ENCODE measurements at regions not wholly inside any gene's neighbourhood (a gene's known extent, or its start where the extent isn't known, plus 50 kb on each side); places are given as distances from the start of the nearest gene placed in this dataset.

DNA sequence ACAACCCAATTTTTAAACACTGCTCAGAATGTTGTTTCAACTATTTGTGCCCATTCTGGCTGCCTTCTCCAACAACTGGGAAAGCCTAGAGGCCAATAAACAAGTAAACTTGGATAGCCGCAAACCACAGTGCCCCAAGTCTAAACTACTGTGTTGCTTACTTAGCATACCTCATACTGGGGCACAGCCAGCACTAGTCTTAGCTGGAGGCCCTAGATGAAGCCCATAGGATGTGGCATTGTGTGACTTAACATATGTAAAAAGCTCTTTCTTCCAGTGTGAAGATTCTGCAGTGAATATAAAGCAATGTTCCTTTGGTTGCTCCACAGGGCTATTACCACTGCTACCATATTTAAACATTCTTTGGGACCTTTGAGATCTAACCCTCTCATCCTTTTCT, 564.3 kb upstream of the NRSN1 start:
- no TSS peak for BruUV-seq (replicated peaks)
- Histone ChIP-seq H3K27ac (ENCODE audit: extremely low read length, insufficient read depth, low read length) (no peak overlapping the region), H2AFZ (ENCODE audit: low read length) (no peak overlapping the region), H3K9ac (ENCODE audit: insufficient read depth, low read depth, low read length) (no peak overlapping the region), H3K9me3 (ENCODE audit: low read length) (peaks cover 68% of the 10 kb centered on the region), H3K27me3 (ENCODE audit: control insufficient read depth in 1 of 2, insufficient read depth in 2 of 2, low read length in 2 of 2) (no peaks in the 10 kb centered on the region), H3K4me3 (replicated peaks in 1 of 3; ENCODE audit: insufficient read depth in 1 of 3, low read depth in 2 of 3, low read length in 3 of 3) (no peak overlapping the region), H4K20me1 (ENCODE audit: insufficient read depth, low read length) (no peaks in the 10 kb centered on the region), H3K4me1 (ENCODE audit: insufficient read depth, low read length) (peaks cover 11% of the 10 kb centered on the region), H3K36me3 (replicated peaks in 1 of 2; ENCODE audit: control insufficient read depth in 1 of 2, insufficient read depth in 2 of 2, low read length in 2 of 2) (no peaks in the 10 kb centered on the region), H3K4me2 (ENCODE audit: low read depth, low read length) (no peak overlapping the region), H3K79me2 (ENCODE audit: insufficient read depth, low read length) (no peaks in the 10 kb centered on the region)
- in situ Hi-C loops (cut with HindIII; ENCODE audit: extremely low pct_ligation_motif_present, low pct_unique_long_range_greater_than_20kb) (no loop called here), intact Hi-C loops (cut with micrococcal nuclease; ENCODE audit: unreplicated experiment) (no loop called here)
- no peak for ATAC-seq
- 100% methylated on average over 1 of the region's 1 CpG for WGBS (ENCODE audit: low lambda C conversion rate)
- TF ChIP-seq ZC3H4 (CRISPR knock-in tag; IDR thresholded peaks at IDR 0.05; ENCODE audit: borderline replicate concordance) (no peak), KDM2A (CRISPR knock-in tag; IDR thresholded peaks at IDR 0.05; ENCODE audit: borderline replicate concordance, low read depth) (no peak), NFE2 (CRISPR knock-in tag; IDR thresholded peaks at IDR 0.05) (no peak)
- TF ChIP-seq, protein P1, sequence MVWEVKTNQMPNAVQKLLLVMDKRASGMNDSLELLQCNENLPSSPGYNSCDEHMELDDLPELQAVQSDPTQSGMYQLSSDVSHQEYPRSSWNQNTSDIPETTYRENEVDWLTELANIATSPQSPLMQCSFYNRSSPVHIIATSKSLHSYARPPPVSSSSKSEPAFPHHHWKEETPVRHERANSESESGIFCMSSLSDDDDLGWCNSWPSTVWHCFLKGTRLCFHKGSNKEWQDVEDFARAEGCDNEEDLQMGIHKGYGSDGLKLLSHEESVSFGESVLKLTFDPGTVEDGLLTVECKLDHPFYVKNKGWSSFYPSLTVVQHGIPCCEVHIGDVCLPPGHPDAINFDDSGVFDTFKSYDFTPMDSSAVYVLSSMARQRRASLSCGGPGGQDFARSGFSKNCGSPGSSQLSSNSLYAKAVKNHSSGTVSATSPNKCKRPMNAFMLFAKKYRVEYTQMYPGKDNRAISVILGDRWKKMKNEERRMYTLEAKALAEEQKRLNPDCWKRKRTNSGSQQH (CRISPR knock-in tag; IDR thresholded peaks at IDR 0.05; ENCODE audit: low read depth), result no peak
- CTCF ChIA-PET (ENCODE audit: low intra/inter-chr PET ratio, low total read pairs), result no interaction called here
- POLR2A ChIA-PET, result no interaction called here
- no peak for FAIRE-seq
- DNase-seq (ENCODE audit: low spot score), result no peak

DNA sequence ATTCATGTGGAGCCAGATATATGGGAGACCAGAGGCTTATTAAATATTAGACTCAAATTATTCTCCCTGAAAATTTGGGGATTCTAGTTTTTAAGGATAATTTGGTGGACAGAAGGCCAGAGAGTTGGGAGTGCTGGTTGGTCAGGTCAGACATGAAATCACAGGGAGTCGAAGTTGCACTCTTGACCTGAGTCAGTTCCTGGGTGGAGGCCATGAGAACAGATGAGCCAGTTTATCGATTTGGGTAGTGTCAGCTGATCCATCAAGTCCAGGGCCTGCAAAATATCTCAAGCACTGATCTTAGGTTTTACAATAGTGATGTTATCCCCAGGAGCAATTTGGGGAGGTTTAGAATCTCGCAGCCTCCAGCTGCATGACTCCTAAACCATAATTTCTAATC, 563.5 kb upstream of the NRSN1 start:
- Histone ChIP-seq H3K4me2 (ENCODE audit: low read depth, low read length) (no peak overlapping the region), H3K79me2 (ENCODE audit: insufficient read depth, low read length) (no peaks in the 10 kb centered on the region), H3K27me3 (ENCODE audit: control insufficient read depth in 1 of 2, insufficient read depth in 2 of 2, low read length in 2 of 2) (no peaks in the 10 kb centered on the region), H3K9me3 (ENCODE audit: low read length) (peaks cover 72% of the 10 kb centered on the region), H3K27ac (ENCODE audit: extremely low read length, insufficient read depth, low read length) (no peak overlapping the region), H3K4me3 (replicated peaks in 1 of 3; ENCODE audit: insufficient read depth in 1 of 3, low read depth in 2 of 3, low read length in 3 of 3) (no peak overlapping the region), H3K36me3 (replicated peaks in 1 of 2; ENCODE audit: control insufficient read depth in 1 of 2, insufficient read depth in 2 of 2, low read length in 2 of 2) (no peaks in the 10 kb centered on the region), H2AFZ (ENCODE audit: low read length) (no peak overlapping the region), H3K9ac (ENCODE audit: insufficient read depth, low read depth, low read length) (no peak overlapping the region), H4K20me1 (ENCODE audit: insufficient read depth, low read length) (no peaks in the 10 kb centered on the region), H3K4me1 (ENCODE audit: insufficient read depth, low read length) (peaks cover 11% of the 10 kb centered on the region)
- CTCF ChIA-PET (ENCODE audit: low intra/inter-chr PET ratio, low total read pairs), result no interaction called here
- DNase-seq (ENCODE audit: low spot score), result no peak
- FAIRE-seq, result no peak
- intact Hi-C loops (cut with micrococcal nuclease; ENCODE audit: unreplicated experiment), result no loop called here
- in situ Hi-C loops (cut with HindIII; ENCODE audit: extremely low pct_ligation_motif_present, low pct_unique_long_range_greater_than_20kb), result no loop called here
- WGBS (ENCODE audit: low lambda C conversion rate), result 7% methylated on average over 3 of the region's 3 CpGs
- POLR2A ChIA-PET, result no interaction called here
- ATAC-seq, result no peak
- BruUV-seq (replicated peaks), result no TSS peak
- TF ChIP-seq CENPX (CRISPR knock-in tag; IDR thresholded peaks at IDR 0.05) (no peak), ZNF468 (CRISPR knock-in tag; IDR thresholded peaks at IDR 0.05) (no peak), ZNF775 (CRISPR knock-in tag; IDR thresholded peaks at IDR 0.05; ENCODE audit: borderline replicate concordance) (no peak), CEBPB (IDR thresholded peaks at IDR 0.05; ENCODE audit: borderline replicate concordance, low read depth, low read length) (no peak)
- TF ChIP-seq, protein P2, sequence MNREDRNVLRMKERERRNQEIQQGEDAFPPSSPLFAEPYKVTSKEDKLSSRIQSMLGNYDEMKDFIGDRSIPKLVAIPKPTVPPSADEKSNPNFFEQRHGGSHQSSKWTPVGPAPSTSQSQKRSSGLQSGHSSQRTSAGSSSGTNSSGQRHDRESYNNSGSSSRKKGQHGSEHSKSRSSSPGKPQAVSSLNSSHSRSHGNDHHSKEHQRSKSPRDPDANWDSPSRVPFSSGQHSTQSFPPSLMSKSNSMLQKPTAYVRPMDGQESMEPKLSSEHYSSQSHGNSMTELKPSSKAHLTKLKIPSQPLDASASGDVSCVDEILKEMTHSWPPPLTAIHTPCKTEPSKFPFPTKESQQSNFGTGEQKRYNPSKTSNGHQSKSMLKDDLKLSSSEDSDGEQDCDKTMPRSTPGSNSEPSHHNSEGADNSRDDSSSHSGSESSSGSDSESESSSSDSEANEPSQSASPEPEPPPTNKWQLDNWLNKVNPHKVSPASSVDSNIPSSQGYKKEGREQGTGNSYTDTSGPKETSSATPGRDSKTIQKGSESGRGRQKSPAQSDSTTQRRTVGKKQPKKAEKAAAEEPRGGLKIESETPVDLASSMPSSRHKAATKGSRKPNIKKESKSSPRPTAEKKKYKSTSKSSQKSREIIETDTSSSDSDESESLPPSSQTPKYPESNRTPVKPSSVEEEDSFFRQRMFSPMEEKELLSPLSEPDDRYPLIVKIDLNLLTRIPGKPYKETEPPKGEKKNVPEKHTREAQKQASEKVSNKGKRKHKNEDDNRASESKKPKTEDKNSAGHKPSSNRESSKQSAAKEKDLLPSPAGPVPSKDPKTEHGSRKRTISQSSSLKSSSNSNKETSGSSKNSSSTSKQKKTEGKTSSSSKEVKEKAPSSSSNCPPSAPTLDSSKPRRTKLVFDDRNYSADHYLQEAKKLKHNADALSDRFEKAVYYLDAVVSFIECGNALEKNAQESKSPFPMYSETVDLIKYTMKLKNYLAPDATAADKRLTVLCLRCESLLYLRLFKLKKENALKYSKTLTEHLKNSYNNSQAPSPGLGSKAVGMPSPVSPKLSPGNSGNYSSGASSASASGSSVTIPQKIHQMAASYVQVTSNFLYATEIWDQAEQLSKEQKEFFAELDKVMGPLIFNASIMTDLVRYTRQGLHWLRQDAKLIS (CRISPR knock-in tag; IDR thresholded peaks at IDR 0.05), result no peak
- TF ChIP-seq, protein P3, sequence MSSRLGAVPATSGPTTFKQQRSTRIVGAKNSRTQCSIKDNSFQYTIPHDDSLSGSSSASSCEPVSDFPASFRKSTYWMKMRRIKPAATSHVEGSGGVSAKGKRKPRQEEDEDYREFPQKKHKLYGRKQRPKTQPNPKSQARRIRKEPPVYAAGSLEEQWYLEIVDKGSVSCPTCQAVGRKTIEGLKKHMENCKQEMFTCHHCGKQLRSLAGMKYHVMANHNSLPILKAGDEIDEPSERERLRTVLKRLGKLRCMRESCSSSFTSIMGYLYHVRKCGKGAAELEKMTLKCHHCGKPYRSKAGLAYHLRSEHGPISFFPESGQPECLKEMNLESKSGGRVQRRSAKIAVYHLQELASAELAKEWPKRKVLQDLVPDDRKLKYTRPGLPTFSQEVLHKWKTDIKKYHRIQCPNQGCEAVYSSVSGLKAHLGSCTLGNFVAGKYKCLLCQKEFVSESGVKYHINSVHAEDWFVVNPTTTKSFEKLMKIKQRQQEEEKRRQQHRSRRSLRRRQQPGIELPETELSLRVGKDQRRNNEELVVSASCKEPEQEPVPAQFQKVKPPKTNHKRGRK (CRISPR knock-in tag; IDR thresholded peaks at IDR 0.05), result no peak

All from HepG2 (cell line).